ENCODE measurements at regions not wholly inside any gene's neighbourhood (a gene's known extent, or its start where the extent isn't known, plus 50 kb on each side); places are given as distances from the start of the nearest gene placed in this dataset.

DNA sequence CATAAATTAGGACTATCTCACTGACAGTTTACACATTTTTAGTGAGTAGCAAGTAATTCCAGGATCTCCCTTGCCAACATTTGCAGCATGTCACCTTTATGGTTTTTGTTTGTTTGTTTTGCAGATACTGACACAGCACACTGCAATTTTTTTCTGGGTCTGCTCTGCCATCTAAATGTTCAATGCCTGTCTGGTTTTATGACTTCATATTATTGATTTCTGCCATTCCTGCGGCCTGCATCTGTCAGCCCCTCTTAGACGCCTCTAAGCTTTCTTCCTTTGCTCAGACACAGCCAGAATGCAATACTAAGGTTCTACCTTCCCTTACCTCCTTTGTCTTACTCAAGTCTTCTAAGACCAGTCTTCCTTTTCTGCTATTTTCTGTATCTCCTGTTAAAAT, 321.2 kb upstream of the AZI2 start:
- DNase-seq (ENCODE audit: low spot score) (no peak), ATAC-seq (no peak)
- Mint-ChIP-seq H3K27me3 (peaks cover 0 to 41% of the 10 kb centered on the region in 2 donors), H3K4me3 (no peak overlapping the region), H3K27ac (no peak overlapping the region), H3K36me3 (no peaks in the 10 kb centered on the region), H3K4me1 (ENCODE audit: low read depth in 2 of 2) (peaks cover 0 to 9% of the 10 kb centered on the region in 2 donors), H3K9me3 (no peaks in the 10 kb centered on the region)

DNA sequence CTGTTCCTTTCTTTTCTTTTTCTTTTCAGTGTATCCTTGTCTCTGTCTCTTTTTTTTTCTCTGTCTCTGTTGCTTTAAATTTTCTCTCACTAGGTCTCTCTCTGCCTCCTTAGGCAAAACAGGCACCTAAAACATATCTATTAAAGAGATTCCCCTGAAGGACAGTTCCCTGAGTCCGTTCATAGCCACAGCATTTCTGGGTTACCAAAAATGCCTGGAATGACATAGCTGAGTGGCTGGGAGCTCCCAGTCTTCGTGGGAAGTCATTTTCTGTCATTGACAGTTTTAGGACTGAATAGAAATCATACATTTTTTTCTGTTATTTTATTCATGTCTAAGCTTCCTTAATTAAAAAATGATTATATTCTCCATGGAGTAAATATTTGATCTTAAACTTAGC, 323.8 kb upstream of the AZI2 start:
- H3K4me1 Mint-ChIP-seq (ENCODE audit: low read depth in 2 of 2) = peaks cover 0 to 8% of the 10 kb centered on the region in 2 donors
- ATAC-seq (no peak), DNase-seq (ENCODE audit: low spot score) (no peak)
- peaks cover 0 to 30% of the 10 kb centered on the region in 2 donors for H3K27me3 Mint-ChIP-seq
- no peaks in the 10 kb centered on the region for H3K36me3 Mint-ChIP-seq
- H3K4me3 Mint-ChIP-seq = no peak overlapping the region
- no peak overlapping the region for H3K27ac Mint-ChIP-seq
- peaks cover 2% of the 10 kb centered on the region for H3K9me3 Mint-ChIP-seq

DNA sequence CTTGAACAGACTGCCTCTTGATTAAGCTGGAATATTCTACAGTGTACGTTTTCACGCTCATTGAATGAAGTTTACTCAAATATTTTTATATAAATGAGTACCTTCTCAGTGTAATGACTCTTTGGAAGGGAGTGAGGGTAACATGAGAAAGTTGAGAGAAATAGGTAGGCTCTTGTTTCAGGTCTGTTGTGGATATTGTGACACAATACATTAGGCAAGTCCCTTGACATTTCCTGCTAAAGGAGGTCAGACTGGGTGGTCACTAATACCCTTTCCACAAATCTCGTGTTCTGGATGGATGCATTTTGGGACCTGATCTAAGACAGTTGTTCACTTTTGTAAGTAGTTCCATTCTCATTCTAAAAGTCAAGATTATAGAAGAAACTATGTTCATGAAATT, 324.8 kb upstream of the AZI2 start:
- DNase-seq (ENCODE audit: low spot score) (no peak), ATAC-seq (no peak)
- Mint-ChIP-seq H3K9me3 (peaks cover 2% of the 10 kb centered on the region), H3K36me3 (no peaks in the 10 kb centered on the region), H3K27me3 (peaks cover 0 to 21% of the 10 kb centered on the region in 2 donors), H3K4me1 (ENCODE audit: low read depth in 2 of 2) (no peaks in the 10 kb centered on the region), H3K4me3 (no peak overlapping the region), H3K27ac (no peak overlapping the region)

DNA sequence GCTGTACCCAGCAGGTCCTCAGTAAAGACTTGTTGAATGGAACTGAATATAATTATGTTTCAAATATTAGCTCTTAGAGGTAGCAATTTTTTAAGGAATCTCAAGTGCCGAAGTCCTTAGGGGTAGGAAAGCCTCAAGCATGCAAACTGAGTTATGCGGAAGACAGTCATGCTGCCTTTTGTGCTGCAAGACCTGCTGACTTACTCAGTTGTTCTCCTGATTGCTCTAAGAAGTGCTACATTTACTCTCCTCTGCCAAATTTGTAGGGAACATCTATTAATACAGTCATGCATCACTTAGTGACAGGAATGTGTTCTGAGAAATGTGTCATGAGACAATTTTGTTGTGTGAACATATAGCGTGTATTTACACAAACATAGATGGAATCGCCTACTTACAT, 325.6 kb upstream of the AZI2 start:
- Mint-ChIP-seq H3K36me3 (no peaks in the 10 kb centered on the region), H3K27me3 (peaks cover 0 to 21% of the 10 kb centered on the region in 2 donors), H3K4me3 (no peak overlapping the region)

DNA sequence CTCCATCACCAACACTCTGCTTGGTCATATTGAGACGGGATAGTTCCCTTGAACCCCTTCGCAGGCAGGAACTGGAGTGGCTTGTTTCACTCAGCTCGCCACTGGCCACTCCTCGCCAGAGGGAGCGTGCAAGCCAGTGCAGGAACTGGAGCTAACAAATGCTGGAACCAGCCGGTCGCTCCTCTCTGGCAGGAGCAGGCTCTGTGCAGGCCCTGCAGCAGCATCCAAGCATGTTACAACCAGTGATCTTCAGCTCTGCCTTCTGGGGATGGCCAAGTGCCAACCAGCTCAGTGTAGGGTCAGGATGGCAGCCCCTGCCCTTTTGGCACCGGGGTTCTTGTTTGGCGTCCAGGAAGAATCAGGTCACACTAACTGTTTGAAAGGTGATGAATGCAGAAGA, 329.0 kb upstream of the AZI2 start:
- ATAC-seq (no peak), DNase-seq (ENCODE audit: low spot score) (no peak)
- Mint-ChIP-seq H3K27ac (no peak overlapping the region), H3K27me3 (peaks cover 0 to 5% of the 10 kb centered on the region in 2 donors), H3K9me3 (peaks cover 11% of the 10 kb centered on the region), H3K36me3 (no peaks in the 10 kb centered on the region), H3K4me3 (no peak overlapping the region), H3K4me1 (ENCODE audit: low read depth in 2 of 2) (no peaks in the 10 kb centered on the region)

More for the DNA sequence above, 325.6 kb upstream of the AZI2 start:
- Mint-ChIP-seq H3K9me3 (peaks cover 2% of the 10 kb centered on the region), H3K27ac (no peak overlapping the region), H3K4me1 (ENCODE audit: low read depth in 2 of 2) (no peaks in the 10 kb centered on the region)
- no peak for ATAC-seq
- DNase-seq (ENCODE audit: low spot score) = no peak

DNA sequence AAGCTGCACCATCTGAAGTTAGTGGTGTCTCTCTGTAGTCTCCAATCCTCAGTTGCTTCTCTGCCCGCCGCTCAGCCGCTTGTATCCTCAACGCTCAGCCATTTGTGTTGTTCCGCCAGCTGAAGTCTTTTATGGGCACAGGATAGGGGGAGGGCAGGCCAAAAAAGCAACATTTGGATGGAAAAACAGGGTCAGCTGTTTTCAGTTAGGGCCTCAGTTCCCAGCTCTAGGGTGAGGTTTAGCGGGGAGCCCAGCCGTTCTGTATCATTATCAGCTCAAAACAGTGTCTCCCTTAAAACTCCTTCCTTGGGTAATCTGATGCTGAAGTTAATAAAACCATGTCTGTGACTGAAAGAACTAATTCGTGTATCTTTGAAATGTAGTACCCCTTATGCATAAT, 329.5 kb upstream of the AZI2 start:
- Mint-ChIP-seq H3K36me3 (no peaks in the 10 kb centered on the region), H3K27ac (no peak overlapping the region), H3K4me3 (no peak overlapping the region), H3K4me1 (ENCODE audit: low read depth in 2 of 2) (no peaks in the 10 kb centered on the region), H3K9me3 (peaks cover 11% of the 10 kb centered on the region), H3K27me3 (peaks cover 0 to 5% of the 10 kb centered on the region in 2 donors)
- ATAC-seq = no peak
- DNase-seq (ENCODE audit: low spot score) = no peak

DNA sequence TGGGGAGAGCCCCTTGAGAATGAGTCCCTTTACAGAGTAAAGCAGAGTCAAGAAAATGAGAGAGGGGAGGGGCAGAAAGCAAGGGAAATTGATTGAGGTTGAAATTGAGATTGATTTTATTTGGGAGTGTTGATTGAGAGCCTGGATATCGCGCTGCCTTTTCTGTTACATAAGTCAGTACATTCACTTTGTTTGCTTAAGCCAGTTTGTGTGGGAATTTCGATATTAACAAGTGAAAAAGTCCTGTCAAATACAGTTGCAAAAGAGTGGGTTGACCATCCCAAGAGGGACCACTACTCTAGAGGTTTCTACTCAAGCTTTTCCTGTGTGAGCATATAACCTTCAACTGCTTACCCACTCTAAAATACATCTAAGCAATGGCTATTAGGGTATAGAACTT, 331.4 kb upstream of the AZI2 start:
- peaks cover 16% of the 10 kb centered on the region for H3K9me3 Mint-ChIP-seq
- ATAC-seq (no peak), DNase-seq (ENCODE audit: low spot score) (no peak)
- H3K4me1 Mint-ChIP-seq (ENCODE audit: low read depth in 2 of 2) = no peaks in the 10 kb centered on the region
- no peak overlapping the region for H3K4me3 Mint-ChIP-seq
- H3K27ac Mint-ChIP-seq = no peak overlapping the region
- H3K36me3 Mint-ChIP-seq = no peaks in the 10 kb centered on the region
- no peaks in the 10 kb centered on the region for H3K27me3 Mint-ChIP-seq

DNA sequence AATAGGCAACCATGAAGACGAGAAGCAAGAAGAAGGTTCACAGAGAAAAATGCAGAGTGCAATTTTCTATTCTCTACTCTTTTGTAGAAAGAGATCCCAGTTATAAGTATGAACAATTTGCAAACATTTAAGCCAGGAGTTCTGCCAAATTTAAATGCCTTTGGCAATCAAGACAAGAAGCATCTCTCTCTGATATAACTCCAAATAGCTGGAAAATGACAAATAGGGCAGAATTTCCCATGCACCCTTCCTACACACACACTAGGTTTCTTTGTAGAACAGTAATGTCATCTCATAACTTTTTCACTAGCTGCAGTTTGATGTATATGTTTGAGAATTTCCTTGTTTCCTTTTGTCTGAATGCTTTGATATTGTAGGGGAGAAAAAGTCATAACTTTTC, 333.5 kb upstream of the AZI2 start:
- ATAC-seq = no peak

DNA sequence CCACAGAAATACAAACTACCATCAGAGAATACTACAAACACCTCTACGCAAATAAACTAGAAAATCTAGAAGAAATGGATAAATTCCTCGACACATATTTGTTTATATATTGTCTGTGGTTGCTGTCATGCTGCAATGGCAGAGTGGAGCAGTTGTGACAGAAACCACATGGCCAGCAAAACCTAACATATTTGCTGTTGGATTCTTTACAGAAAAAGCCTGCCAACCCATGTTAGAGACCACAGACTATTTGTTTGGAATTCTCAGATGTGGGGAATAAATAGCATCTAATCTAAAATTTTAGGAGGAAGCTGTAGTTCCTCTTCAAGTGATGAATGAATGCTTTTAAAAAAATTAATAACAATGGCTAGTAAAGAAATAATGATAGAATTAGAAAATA, 341.6 kb upstream of the AZI2 start:
- Mint-ChIP-seq H3K4me1 (ENCODE audit: low read depth in 2 of 2) (no peaks in the 10 kb centered on the region), H3K36me3 (no peaks in the 10 kb centered on the region), H3K27ac (no peak overlapping the region), H3K27me3 (no peaks in the 10 kb centered on the region), H3K4me3 (no peak overlapping the region), H3K9me3 (no peaks in the 10 kb centered on the region)
- DNase-seq (ENCODE audit: low spot score) (no peak), ATAC-seq (no peak)

More for the DNA sequence above, 333.5 kb upstream of the AZI2 start:
- Mint-ChIP-seq H3K36me3 (no peaks in the 10 kb centered on the region), H3K27ac (no peak overlapping the region), H3K27me3 (no peaks in the 10 kb centered on the region), H3K4me1 (ENCODE audit: low read depth in 2 of 2) (no peaks in the 10 kb centered on the region), H3K4me3 (no peak overlapping the region), H3K9me3 (peaks cover 14% of the 10 kb centered on the region)
- DNase-seq (ENCODE audit: low spot score) = no peak

DNA sequence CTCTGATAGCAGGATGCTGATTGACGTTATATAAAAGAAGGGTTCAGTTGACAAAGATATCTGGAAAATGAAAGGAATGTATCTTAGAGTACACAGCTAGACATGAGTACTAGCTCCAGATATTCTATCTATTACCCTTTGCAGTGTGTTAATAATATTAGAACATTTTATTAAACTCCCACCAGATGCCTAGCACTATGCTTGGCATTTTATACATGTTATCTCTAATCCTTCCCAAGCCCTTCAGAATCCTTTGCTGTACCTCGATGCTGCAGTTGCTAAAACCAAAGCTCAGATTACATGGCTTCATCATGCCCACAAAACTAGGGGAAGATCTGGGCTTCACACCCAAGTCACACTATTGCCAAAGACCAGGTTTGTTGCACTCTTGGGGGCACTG, 350.1 kb upstream of the AZI2 start:
- Mint-ChIP-seq H3K4me1 (ENCODE audit: low read depth in 2 of 2) (no peaks in the 10 kb centered on the region), H3K4me3 (no peak overlapping the region), H3K27me3 (no peaks in the 10 kb centered on the region), H3K9me3 (peaks cover 9% of the 10 kb centered on the region), H3K27ac (no peak overlapping the region), H3K36me3 (no peaks in the 10 kb centered on the region)
- no peak for DNase-seq (ENCODE audit: low spot score)
- no peak for ATAC-seq

DNA sequence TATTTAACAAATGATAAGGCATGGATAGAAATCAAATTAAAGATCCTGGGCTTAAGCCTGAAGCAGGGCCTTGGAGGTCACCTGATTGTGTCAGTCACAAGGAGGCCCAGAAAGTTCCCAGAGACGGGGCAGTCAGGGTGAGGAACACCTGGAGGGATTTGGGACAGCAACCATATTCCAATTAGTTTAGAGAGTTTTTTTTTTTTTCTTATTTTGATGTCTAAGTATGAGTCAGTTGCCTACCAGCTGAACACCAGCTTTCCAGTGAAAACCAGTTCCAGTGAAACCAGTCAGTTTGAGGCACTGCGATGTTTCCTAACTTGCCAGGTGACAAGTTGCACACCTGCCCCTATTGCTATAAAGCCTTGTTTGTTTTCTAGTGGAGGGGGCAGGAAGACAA, 350.7 kb upstream of the AZI2 start:
- no peak for ATAC-seq

DNA sequence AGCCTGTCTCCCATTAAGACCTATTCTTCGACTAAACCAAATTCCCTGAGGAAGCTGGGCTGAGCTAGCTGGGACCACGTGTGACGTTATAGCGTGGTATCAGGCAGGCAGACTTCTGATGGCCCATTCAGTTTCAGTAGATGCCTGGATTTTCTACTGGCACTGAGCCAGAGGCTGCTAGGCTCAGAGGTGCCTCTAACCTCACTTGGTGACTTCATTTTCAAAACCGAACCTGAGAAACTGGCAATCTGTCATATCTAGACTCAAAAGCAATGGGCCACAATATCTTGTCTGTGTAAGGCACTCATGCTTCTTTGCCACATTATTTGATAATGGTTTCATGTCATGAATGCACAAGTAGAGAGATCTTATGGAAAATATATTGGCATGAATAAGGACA, 352.1 kb upstream of the AZI2 start:
- ATAC-seq = no peak

More for the DNA sequence above, 350.7 kb upstream of the AZI2 start:
- Mint-ChIP-seq H3K4me1 (ENCODE audit: low read depth in 2 of 2) (no peaks in the 10 kb centered on the region), H3K36me3 (no peaks in the 10 kb centered on the region), H3K27me3 (no peaks in the 10 kb centered on the region), H3K4me3 (no peak overlapping the region), H3K9me3 (peaks cover 9% of the 10 kb centered on the region), H3K27ac (no peak overlapping the region)
- no peak for DNase-seq (ENCODE audit: low spot score)

DNA sequence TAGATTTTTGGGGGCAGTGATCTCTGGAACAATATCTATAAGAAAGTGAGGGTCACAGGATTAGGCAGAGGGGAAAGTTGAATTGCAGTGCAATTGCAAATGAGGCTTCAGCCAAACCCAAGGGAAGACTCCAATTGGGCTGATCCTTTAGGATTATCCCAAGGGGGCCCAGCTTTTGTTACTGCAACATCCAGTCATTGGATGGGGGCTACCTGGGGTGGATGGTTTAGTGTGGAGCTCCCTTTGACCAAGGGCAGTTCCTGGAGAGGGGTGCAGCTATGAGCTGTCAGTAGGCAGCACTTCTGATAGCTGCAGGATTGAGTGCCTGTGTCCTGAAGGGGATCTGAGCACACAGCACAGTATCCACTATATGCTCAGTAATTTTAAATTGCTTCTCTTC, 355.2 kb upstream of the AZI2 start:
- no peaks in the 10 kb centered on the region for H3K36me3 Mint-ChIP-seq
- no peak overlapping the region for H3K27ac Mint-ChIP-seq
- DNase-seq (ENCODE audit: low spot score) (no peak), ATAC-seq (no peak)
- no peaks in the 10 kb centered on the region for H3K4me1 Mint-ChIP-seq (ENCODE audit: low read depth in 2 of 2)
- H3K9me3 Mint-ChIP-seq = peaks cover 7% of the 10 kb centered on the region
- H3K4me3 Mint-ChIP-seq = no peak overlapping the region
- no peaks in the 10 kb centered on the region for H3K27me3 Mint-ChIP-seq

More for the DNA sequence above, 352.1 kb upstream of the AZI2 start:
- Mint-ChIP-seq H3K4me1 (ENCODE audit: low read depth in 2 of 2) (no peaks in the 10 kb centered on the region), H3K27me3 (no peaks in the 10 kb centered on the region), H3K27ac (no peak overlapping the region), H3K9me3 (peaks cover 6% of the 10 kb centered on the region), H3K36me3 (no peaks in the 10 kb centered on the region), H3K4me3 (no peak overlapping the region)
- no peak for DNase-seq (ENCODE audit: low spot score)

DNA sequence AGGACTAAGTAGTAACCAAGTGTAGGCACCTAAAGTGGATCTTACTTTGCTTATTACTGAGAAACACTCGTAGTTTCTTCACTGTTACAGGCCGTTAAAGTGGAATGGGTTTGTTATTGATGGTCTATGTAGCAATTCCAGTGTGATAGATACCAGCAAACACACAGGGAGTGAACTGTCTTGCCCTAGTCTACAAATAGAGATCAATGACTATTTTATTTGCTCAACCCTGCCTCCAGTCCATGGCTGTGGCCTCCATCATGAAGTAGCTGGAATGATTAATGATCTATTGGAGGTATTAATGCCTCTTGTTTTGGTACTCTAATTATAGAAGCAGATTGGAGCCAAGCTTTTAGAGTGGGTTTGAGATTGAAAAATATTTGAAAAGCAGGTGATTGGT, 362.7 kb upstream of the AZI2 start:
- Mint-ChIP-seq H3K9me3 (peaks cover 10% of the 10 kb centered on the region), H3K36me3 (no peaks in the 10 kb centered on the region), H3K27ac (no peak overlapping the region), H3K4me3 (no peak overlapping the region), H3K27me3 (no peaks in the 10 kb centered on the region), H3K4me1 (ENCODE audit: low read depth in 2 of 2) (no peaks in the 10 kb centered on the region)
- no peak for ATAC-seq
- no peak for DNase-seq (ENCODE audit: low spot score)

DNA sequence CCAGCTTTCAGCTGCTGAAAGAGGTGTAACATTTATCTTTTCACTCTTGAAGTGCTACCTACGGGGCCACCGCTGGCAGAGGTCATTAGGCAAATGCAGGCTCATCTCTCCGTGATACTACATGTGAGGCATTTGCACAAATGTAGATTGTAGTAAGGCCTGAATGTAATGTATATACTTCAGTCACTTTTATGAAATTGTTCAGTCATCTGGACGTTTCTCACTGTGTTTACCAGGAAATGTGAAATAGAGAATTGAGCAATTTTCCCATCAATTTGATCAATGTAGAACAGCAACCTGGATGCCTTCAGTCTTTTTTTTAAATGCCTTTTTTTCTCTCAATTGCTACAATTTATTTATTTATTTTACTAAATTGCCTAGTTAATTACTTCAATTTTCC, 368.3 kb upstream of the AZI2 start:
- Mint-ChIP-seq H3K27ac (no peak overlapping the region), H3K27me3 (no peaks in the 10 kb centered on the region), H3K9me3 (peaks cover 7% of the 10 kb centered on the region), H3K36me3 (no peaks in the 10 kb centered on the region), H3K4me3 (no peak overlapping the region), H3K4me1 (ENCODE audit: low read depth in 2 of 2) (no peaks in the 10 kb centered on the region)
- ATAC-seq = no peak
- no peak for DNase-seq (ENCODE audit: low spot score)

All from natural killer cell treated with Interleukin-12 subunit alpha and Interleukin-12 subunit beta and Interleukin-15 and Interleukin-18, amount 100 ng/mL, for 72 hours (primary cell).